HG02588 (cell line): ENCODE measurements at regions not wholly inside any gene's neighbourhood (a gene's known extent, or its start where the extent isn't known, plus 50 kb on each side); places are given as distances from the start of the nearest gene placed in this dataset.

Source experiments
- ATAC-seq: cut with Tn5 transposase; IDR thresholded peaks from one replicate; pipeline ENCODE4 v1.9.1; 2021; ENCODE audit warnings: mild to moderate bottlenecking, moderate library complexity; ENCODE audit not compliant: unreplicated experiment

- no peak for ATAC-seq
These were observed 202.2 kb upstream of the HMGA2 start for GRCh38 chr12:65622056-65622455.

- ATAC-seq, result no peak
These were observed 200.8 kb upstream of the HMGA2 start for GRCh38 chr12:65623507-65623906.

- ATAC-seq, result no peak
These were observed 199.7 kb upstream of the HMGA2 start for GRCh38 chr12:65624554-65625086.

- ATAC-seq, result no peak
These were observed 196.2 kb upstream of the HMGA2 start for GRCh38 chr12:65628061-65628460.

GRCh38 chr12:65630555-65630954, 193.7 kb upstream of the HMGA2 start:
- no peak for ATAC-seq

- ATAC-seq, result no peak
These were observed 192.6 kb upstream of the HMGA2 start for GRCh38 chr12:65631621-65632111.

GRCh38 chr12:65632131-65632855, 192.0 kb upstream of the HMGA2 start:
- ATAC-seq, result no peak

- ATAC-seq, result no peak
These were observed 190.2 kb upstream of the HMGA2 start for GRCh38 chr12:65634061-65634460.

GRCh38 chr12:65634626-65635331, 189.5 kb upstream of the HMGA2 start:
- no peak for ATAC-seq

- no peak for ATAC-seq
These were observed 187.8 kb upstream of the HMGA2 start for GRCh38 chr12:65636436-65636835.

- ATAC-seq, result no peak
These were observed 187.1 kb upstream of the HMGA2 start for GRCh38 chr12:65637150-65637549.

GRCh38 chr12:65637774-65638173, 186.5 kb upstream of the HMGA2 start:
- ATAC-seq, result no peak

- no peak for ATAC-seq
These were observed 186.0 kb upstream of the HMGA2 start for GRCh38 chr12:65638324-65638723.

- no peak for ATAC-seq
These were observed 183.8 kb upstream of the HMGA2 start for GRCh38 chr12:65640489-65640901.

GRCh38 chr12:65642061-65642661, 182.1 kb upstream of the HMGA2 start:
- ATAC-seq, result no peak

GRCh38 chr12:65643171-65643570, 181.1 kb upstream of the HMGA2 start:
- no peak for ATAC-seq

GRCh38 chr12:65643595-65644386, 180.5 kb upstream of the HMGA2 start:
- ATAC-seq, result no peak

GRCh38 chr12:65646127-65646643, 178.1 kb upstream of the HMGA2 start:
- no peak for ATAC-seq

- no peak for ATAC-seq
These were observed 177.2 kb upstream of the HMGA2 start for GRCh38 chr12:65647074-65647473.

GRCh38 chr12:65648461-65648860, 175.8 kb upstream of the HMGA2 start:
- no peak for ATAC-seq

- ATAC-seq, result no peak
These were observed 175.2 kb upstream of the HMGA2 start for GRCh38 chr12:65649126-65649525.
